ENCODE measurements at regions not wholly inside any gene's neighbourhood (a gene's known extent, or its start where the extent isn't known, plus 50 kb on each side); places are given as distances from the start of the nearest gene placed in this dataset.

- no peaks in the 10 kb centered on the region for H3K4me1 ChIP-seq (ENCODE audit: control insufficient read depth, extremely low read depth, insufficient read depth, low read length)
- H3K4me3 ChIP-seq (ENCODE audit: control insufficient read depth in 2 of 3, extremely low read depth in 1 of 3, insufficient read depth in 2 of 3, low read depth in 1 of 3, low read length in 3 of 3), result no peak overlapping the region
- H4K20me1 ChIP-seq (ENCODE audit: control insufficient read depth, extremely low read depth, insufficient read depth, low read length), result no peaks in the 10 kb centered on the region
- TF ChIP-seq CTCF (optimal IDR thresholded peaks at IDR 0.05 in 1 of 3, IDR thresholded peaks at IDR 0.05 in 1 of 3, conservative IDR thresholded peaks at IDR 0.05 in 1 of 3; ENCODE audit: extremely low read depth in 1 of 3, insufficient read depth in 2 of 3, low read length in 3 of 3) (no peak), EZH2 (IDR thresholded peaks at IDR 0.05; ENCODE audit: low read length) (no peak)
- DNase-seq (ENCODE audit: low read depth, low spot score) (no peak), FAIRE-seq (no peak)
- no peaks in the 10 kb centered on the region for H3K27me3 ChIP-seq (ENCODE audit: control insufficient read depth, extremely low read depth, insufficient read depth, low read length)
- H3K27ac ChIP-seq (ENCODE audit: control insufficient read depth, insufficient read depth, low read length), result no peak overlapping the region
- H3K36me3 ChIP-seq (ENCODE audit: control insufficient read depth in 2 of 2, extremely low read depth in 1 of 2, insufficient read depth in 2 of 2, low read length in 2 of 2), result no peaks in the 10 kb centered on the region
- H3K4me2 ChIP-seq (ENCODE audit: control insufficient read depth, extremely low read depth, insufficient read depth, low read depth, low read length), result no peak overlapping the region
- H3K9me3 ChIP-seq (ENCODE audit: control insufficient read depth, low read depth, low read length), result no peaks in the 10 kb centered on the region
- no peaks in the 10 kb centered on the region for H3K9me1 ChIP-seq (ENCODE audit: control insufficient read depth, extremely low read depth, insufficient read depth, low read length)
- H3K79me2 ChIP-seq (ENCODE audit: control insufficient read depth, insufficient read depth, low read length), result no peaks in the 10 kb centered on the region
- dilution Hi-C loops (cut with MboI; ENCODE audit: extremely low pct_ligation_motif_present, low sequenced_read_pairs), result no loop called here
- no peak overlapping the region for H3K9ac ChIP-seq (ENCODE audit: control insufficient read depth, extremely low read depth, insufficient read depth, low read length)
- H2AFZ ChIP-seq (ENCODE audit: control insufficient read depth, low read length), result no peak overlapping the region
These were observed 507.9 kb downstream of the MID1IP1 start for GRCh38 chrX:39309018-39309635.

- Histone ChIP-seq H3K9ac (ENCODE audit: control insufficient read depth, extremely low read depth, insufficient read depth, low read length) (no peak overlapping the region), H3K79me2 (ENCODE audit: control insufficient read depth, insufficient read depth, low read length) (no peaks in the 10 kb centered on the region), H3K4me1 (ENCODE audit: control insufficient read depth, extremely low read depth, insufficient read depth, low read length) (no peaks in the 10 kb centered on the region), H4K20me1 (ENCODE audit: control insufficient read depth, extremely low read depth, insufficient read depth, low read length) (no peaks in the 10 kb centered on the region), H3K27ac (ENCODE audit: control insufficient read depth, insufficient read depth, low read length) (no peak overlapping the region), H3K36me3 (ENCODE audit: control insufficient read depth in 2 of 2, extremely low read depth in 1 of 2, insufficient read depth in 2 of 2, low read length in 2 of 2) (no peaks in the 10 kb centered on the region), H3K4me2 (ENCODE audit: control insufficient read depth, extremely low read depth, insufficient read depth, low read depth, low read length) (no peak overlapping the region), H3K4me3 (ENCODE audit: control insufficient read depth in 2 of 3, extremely low read depth in 1 of 3, insufficient read depth in 2 of 3, low read depth in 1 of 3, low read length in 3 of 3) (no peak overlapping the region), H3K27me3 (ENCODE audit: control insufficient read depth, extremely low read depth, insufficient read depth, low read length) (no peaks in the 10 kb centered on the region), H3K9me1 (ENCODE audit: control insufficient read depth, extremely low read depth, insufficient read depth, low read length) (no peaks in the 10 kb centered on the region), H2AFZ (ENCODE audit: control insufficient read depth, low read length) (no peak overlapping the region), H3K9me3 (ENCODE audit: control insufficient read depth, low read depth, low read length) (no peaks in the 10 kb centered on the region)
- TF ChIP-seq CTCF (optimal IDR thresholded peaks at IDR 0.05 in 1 of 3, IDR thresholded peaks at IDR 0.05 in 1 of 3, conservative IDR thresholded peaks at IDR 0.05 in 1 of 3; ENCODE audit: extremely low read depth in 1 of 3, insufficient read depth in 2 of 3, low read length in 3 of 3) (no peak), EZH2 (IDR thresholded peaks at IDR 0.05; ENCODE audit: low read length) (no peak)
- DNase-seq (ENCODE audit: low read depth, low spot score), result no peak
- no peak for FAIRE-seq
- dilution Hi-C loops (cut with MboI; ENCODE audit: extremely low pct_ligation_motif_present, low sequenced_read_pairs), result no loop called here
These were observed 508.5 kb downstream of the MID1IP1 start for GRCh38 chrX:39309721-39310152.

Data from keratinocyte (primary cell).